T1000 (cell line): ENCODE measurements at regions not wholly inside any gene's neighbourhood (a gene's known extent, or its start where the extent isn't known, plus 50 kb on each side); places are given as distances from the start of the nearest gene placed in this dataset.
"Not testable (repeated sequence)": the region's sequence is repeated elsewhere in the genome, so short reads cannot be mapped to it uniquely, and the experiment has no call there.

Experiments
- DNase-seq: peaks from one replicate; lab custom pipeline; 2025; ENCODE audit warnings: mixed read lengths; lab: John Stamatoyannopoulos, UW

DNA sequence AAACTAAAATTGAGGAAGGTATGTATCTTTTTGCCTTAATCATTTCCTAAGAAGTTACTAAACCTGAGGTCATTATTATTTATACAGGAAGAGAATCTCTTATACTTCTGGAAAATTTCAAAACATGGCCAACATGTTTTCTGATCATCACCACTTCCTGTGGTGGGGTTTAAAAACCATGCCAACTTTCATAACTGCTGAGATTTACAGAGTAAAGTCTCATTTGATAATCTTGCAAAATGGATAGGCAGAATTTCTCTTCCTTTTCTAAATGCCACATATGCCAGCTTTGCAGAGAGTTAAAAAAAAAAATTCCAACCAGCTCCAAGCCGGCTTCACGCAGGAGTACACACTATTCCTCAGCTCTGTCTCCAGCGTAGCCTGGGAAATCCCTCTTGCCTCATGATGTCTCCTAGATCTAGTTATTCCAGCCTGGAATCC, 124.3 kb upstream of the SPRED1 start:
- DNase-seq: no peak

DNA sequence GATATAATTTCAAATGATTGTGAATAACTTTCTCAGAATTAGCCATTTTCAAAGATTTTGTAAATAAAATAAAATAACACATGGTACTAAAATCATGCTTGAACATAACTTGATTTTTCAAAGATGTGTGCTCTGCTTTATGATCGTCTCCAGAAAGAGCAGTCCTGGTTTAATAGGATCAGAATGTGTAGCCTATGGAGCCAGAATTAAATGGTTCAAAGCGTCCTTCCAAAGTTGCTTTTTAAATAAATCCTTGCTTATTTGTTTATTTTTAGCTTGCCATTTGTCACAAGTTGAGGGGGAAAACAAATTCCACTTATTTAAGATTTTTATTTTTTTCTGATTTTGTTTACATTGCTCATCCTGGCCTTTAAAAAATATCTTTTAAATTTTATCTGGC, 123.7 kb upstream of the SPRED1 start:
- no peak for DNase-seq

DNA sequence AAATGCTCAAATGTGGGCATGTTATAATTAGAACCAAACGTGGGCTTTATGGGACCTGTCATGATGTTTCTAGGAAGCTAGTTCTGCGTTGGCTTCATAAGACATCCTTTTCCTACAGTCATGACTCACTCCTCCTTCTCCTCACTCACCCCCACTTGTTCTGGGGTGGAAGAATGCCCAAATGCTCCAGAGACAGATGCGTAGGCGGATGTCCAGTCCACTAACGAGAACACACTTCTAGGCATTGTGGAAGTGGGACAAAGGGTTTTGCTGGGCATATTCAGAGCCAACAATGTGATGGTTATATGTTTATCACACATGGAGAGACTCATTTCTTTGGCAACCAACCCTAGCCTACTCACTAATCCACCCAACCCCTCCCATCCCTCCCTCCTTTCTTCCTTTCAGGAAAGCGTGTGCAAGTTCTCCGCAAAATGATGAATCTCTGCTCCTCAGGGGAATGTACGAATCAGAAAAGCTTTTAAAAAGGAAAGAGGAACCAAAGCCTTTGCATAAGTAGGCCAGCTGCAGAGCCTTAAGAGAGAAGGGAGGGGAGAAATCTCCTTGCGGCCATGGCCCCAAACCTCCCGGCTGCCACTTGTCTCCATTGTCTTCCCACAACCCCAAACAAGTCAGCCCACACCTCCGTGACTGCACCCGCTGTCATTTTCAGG, 123.0 kb upstream of the SPRED1 start:
- DNase-seq: peak; percentile 70

DNA sequence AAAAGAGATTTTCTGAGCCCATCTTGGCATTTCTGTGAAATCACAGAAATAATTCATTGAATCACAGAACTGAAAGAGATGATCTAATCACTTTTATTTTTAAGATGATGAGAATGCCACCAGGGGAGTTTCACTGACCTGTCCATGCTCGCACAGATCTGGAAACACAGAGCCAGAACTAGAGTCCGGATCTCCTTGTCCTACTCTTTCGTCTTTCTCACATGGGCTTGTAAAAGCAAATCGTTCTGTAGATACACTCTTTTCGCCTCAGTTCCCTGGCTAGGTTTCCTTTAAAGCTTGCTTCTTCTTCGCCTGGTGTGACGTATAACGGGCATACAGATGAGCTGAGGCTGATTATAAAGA, 122.5 kb upstream of the SPRED1 start:
- no peak for DNase-seq

DNA sequence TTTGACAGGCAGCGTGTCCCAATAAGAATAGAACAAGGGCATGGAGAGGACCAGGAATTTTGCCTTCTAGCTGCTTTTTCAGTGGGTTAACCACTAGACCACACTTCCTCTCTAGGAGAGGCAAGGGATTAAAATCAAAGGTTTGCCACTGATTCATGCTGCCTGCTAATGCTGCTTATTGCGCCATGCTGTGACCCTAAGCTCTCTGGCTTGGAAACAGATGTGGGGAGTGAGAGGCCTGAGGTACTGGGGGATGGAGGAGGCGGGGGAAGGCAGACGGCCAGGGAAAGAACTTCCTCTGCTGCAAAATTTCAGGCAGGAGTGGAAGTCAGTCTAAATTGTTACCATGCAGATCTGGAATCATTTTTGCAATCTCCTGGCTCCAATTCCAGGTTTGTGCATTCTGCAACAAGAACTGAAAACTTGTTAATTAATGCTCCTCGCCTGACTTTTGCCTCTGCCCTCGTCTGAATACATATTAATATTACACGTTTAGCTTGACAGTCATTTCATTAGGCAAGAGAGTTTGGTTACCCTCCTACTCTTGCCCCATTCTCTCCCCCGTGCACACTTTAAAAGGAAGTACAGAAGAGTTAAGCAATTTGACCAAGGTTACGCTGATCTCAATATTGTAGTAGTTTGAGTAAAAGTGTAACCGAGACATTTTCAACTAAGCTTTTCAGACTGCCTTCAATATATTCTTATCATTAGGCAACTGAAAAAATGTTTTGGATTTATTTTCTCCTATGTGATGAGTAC, 121.7 kb upstream of the SPRED1 start:
- peak; percentile 56 for DNase-seq

DNA sequence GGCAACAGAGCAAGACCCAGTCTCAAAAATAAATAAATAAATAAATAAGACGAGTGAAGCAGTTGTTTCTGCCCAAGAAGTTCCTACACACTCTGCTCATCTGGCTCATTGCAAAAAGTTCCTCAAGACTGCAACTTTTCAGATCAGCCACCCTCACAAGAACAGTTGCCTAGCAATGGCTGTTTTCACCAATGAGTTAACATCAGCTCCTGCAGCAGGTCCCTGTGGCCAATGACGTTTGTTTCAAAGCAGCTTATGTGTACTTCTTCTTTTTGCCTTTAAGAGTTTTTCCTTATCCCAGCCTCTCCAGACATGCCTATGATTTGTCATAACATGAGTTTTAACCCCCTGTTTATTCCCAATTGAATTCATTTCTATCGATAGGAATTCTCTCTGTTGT, 118.4 kb upstream of the SPRED1 start:
- DNase-seq: no peak

DNA sequence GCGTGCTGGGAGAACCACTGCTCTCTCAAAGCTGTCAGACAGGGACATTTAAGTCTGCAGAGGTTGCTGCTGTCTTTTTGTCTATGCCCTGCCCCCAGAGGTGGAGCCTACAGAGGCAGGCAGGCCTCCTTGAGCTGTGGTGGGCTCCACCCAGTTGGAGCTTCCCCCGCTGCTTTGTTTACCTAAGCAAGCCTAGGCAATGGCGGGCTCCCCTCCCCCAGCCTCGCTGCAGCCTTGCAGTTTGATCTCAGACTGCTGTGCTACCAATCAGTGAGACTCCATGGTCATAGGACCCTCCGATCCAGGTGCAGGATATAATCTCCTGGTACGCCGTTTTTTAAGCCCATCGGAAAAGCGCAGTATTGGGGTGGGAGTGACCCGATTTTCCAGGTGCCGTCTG, 110.4 kb upstream of the SPRED1 start:
- DNase-seq: not testable (repeated sequence)

DNA sequence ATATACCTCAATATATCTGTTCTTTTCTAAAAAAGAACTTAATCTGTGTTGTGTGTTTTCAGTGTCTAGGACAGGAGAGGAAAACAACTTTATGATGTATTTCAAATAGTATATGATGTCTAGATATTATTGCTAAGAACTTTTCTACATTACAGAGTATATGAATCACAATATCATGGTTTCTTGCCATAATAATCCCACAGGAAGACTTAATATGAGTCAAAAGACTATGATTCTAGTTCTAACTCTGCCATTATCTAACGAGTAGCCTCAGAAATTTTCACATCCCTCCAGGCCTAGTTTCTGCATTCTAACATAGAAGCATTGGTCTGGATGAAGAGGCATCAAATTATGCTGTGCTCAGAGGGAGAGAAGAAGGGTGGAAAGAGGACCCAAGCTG, 107.7 kb upstream of the SPRED1 start:
- DNase-seq: no peak

DNA sequence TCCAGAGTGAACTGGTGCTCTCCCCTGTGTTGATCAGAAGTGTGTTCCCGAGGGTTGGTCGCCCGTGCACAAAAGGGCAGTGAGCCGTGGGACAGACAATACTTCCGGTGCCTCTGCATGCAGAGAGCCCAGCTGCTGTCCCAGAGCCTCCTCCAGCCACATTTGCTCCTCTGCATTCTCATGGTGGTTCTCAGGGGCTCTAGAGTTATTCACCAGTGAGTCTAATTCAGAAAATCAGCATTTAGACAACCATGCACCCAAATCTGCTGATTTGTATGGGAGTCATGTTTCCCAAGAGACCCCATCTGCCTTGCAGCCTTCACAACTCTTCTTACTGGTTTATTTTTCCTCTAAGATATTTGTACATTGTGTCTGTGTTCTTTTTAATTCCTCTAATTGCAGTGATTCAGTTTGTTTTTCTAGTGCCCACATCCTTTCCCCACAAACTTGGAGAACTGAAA, 107.0 kb upstream of the SPRED1 start:
- no peak for DNase-seq

DNA sequence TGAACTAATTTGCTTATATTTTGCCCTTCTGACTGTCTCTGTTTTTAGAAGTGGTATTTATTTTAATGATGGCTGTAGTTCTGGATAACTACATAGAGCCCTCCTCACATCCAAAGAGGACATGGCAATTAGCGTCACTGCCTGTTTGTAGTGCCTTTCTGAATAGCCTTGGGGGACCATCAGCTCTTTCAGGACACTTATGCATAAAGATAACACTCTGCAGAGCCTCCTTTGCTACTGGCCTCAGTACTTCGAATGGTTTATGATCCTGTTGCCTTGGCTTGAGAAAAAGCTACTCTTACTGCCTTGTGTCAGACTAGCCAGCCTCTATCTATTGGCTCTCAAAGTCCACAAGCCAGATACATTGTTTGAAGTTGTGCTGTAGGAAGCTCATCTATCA, 105.4 kb upstream of the SPRED1 start:
- no peak for DNase-seq

DNA sequence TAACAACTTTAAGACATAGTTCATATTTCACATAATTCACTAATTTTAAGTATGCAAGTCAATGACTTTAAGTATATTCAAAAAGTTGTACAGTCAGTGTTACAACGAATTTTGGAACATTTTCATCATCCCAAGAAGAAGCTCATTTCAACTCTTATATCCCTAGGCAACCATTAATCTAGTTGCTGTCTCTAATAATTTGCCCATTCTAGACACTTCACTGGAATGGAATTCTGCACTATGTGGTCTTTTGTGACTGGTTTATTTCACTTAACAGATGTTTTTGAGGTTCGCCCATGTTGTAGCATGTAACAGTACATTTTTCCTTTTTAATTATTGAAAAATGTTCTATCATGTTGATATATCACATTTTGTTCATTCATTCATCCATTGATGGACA, 104.2 kb upstream of the SPRED1 start:
- no peak for DNase-seq

DNA sequence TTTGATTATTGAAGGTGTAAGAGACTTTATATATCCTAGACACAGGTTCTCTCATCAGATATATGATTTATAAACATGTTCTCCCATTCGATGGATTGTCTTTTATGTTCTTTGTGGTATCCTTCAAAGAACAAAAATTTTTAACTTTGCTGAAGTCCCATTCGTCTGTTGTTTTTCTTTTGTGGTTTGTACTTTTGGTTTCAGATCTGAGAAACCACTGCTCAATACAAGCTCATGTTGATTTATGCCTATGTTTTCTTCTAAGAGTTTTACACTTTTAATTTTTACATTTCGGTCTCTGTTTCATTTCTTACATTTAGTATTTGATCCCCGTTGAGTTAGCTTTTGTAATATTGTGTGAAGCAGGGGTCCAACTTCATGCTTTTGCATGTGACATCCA, 103.3 kb upstream of the SPRED1 start:
- DNase-seq: no peak

DNA sequence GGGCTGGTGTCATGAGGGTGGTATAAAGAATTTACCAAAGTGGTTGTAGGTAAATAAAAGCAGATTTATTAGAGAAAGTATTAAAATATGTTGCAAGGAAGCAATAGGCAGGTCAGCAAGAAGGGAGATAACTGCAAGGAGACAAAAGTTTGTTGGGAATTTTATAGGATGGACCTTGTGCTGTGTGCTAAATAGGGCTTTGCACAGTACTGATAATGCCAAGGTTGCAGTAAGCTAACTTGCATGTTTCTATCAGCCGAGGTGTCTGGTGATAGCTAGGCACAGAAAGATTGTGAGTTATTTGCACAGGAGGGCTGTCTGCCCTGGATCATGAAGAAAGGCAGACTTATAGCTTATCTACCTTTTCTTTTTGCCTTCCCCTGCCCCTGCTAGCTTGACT, 102.5 kb upstream of the SPRED1 start:
- no peak for DNase-seq

DNA sequence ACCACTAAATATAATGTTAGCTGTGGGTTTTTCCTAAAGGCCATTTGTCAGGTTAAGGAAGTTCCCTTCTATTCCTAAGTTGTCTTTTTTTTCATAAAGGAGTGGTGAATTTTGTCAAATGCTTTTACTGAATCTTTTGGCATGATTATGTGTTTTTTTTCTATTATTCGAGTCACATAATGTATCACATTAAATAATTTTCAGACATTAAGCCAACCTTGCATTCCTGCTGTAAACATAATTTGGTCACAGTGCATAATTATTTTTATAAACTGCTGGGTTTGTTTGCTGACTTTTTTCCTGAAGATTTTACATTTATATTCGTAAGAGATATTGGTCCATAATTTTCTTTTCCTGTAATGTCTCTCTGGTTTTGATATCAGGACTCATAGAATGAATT, 101.8 kb upstream of the SPRED1 start:
- DNase-seq: no peak

DNA sequence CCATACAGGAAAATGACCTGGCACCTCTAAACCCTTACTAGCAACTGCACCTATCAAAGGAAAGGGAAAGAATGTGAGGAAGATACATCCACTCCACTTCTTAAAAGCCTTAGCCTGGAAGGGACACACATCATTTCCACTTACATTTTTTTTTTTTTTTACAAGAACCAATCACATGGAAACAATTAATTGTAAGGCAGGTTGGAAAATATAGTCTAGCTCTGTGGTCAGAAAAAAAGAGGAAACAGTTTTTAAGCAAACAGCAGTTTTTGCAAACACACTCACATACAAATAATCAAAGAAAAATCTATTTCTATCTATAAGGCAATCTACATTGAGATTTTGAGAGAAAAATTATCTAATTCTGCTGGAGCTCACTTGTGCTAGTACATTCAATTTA, 98.9 kb upstream of the SPRED1 start:
- no peak for DNase-seq

DNA sequence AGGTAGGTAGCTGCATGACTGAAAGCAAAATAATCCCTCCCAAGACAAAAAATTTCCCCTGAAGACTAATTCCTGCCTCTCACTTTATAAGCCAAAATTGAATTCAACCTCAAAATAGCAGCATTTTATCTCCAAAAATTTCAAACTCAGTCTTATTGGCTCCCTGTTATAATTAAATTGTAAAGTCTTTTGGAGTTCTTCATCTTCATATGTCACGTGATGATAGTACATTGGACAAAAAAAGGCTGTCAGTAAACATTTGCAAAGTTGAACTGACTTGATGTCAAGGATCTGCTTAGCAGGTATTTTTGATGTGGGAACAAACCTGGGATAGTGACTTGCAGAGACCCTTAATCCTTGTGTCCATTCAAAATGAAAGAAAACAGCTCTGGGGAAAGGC, 98.4 kb upstream of the SPRED1 start:
- no peak for DNase-seq

DNA sequence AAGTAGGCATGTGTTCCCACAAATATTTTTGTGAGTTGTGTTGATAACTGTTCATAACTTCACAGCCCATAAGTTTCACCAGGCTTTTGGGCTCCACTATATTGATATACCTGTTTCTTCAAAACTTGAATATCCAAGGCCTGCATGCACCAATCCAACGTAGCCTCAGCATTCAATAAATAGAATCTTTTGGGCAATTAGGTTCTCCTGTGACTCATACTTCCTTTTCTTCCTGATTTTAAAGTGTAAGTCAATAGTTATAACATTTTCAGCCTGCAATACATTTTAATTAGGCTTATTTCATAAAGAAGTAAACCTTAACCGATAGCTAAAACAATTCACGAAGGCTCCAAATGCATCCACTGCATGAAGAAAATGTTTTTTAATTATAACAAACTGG, 97.8 kb upstream of the SPRED1 start:
- DNase-seq: no peak

DNA sequence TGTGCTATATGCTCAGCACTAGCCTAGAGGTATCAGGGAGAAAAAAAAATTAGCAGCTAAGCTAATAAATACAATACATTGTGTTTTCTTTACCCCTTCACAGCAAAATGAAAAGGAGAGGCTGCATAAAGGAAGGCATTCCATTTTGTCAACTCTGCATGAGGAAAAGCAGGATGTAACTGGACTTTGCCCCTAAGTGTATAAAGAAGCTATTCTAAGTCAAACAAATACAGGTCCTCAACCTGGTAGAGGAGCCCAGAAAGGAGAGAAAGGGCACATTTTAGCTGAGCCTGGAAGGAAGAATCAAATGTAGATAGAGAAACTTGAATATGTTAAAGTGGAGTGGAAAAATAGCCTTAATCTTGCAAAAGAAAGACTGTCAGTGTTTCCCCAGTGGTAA, 89.0 kb upstream of the SPRED1 start:
- DNase-seq: no peak

DNA sequence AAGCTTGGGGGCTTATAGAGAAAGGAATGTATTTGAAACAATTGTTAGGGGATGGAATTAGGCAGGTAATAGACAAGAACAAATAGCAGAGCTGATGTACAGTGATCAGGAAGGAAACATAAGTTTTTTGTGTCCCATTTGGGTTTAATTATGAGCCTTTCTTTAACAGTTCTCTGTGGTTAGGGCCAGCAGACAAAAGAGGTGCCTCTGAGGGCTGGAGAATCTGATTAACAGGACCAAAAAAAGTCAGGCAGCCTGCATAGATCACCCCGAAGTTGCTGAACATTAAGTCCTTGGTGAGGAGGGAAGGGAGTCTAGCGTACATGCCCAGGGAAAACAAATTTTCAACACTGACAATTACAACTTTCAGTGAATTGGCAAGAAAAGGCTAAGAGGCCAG, 88.6 kb upstream of the SPRED1 start:
- DNase-seq: no peak

DNA sequence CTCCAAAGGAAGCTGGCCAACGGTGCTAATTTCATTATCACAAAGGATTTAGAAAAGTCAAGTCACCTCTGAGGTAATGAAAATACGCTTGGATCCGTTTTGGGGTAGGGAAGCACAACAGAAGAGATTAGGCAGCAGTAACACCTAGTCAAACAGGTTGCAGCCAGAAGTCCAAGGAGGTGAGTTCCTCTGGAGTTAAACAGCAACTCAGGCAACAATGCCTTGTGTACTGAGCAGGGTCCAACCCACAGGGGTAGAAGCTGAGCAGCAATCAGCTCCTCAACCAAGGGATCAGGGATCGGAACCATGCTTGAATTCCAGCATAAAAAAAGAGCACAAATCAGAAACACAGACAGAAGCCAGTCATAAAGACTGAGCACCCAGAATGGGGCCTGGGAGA, 88.1 kb upstream of the SPRED1 start:
- no peak for DNase-seq

DNA sequence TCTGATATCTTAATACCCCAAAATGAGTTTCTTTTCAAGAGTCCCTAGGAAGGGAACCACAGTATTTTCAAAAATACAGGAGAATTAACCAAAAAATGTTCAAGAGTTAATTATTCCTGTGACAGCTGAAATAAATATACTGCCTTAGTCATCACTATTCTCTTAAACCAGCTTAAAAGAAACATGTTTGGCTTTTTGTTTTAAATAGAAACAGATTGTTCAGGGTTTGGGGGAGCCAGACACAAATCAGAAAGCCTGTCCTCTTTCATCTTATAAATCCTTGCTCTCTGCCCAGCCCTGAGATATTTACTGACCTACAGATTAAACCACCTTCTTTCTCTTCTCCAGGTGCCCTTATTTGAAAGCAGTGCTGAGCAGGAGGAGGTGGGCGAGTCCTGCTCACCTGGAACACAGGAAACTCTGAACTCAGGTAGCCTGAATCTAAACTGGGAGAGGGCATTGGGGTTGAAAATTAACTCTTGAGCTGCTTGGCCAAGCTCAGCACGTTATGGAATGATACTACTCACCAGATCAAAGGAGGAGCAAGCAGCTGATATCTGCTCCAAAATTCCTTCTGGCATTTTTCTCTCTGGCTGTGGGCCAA, 84.1 kb upstream of the SPRED1 start:
- no peak for DNase-seq

DNA sequence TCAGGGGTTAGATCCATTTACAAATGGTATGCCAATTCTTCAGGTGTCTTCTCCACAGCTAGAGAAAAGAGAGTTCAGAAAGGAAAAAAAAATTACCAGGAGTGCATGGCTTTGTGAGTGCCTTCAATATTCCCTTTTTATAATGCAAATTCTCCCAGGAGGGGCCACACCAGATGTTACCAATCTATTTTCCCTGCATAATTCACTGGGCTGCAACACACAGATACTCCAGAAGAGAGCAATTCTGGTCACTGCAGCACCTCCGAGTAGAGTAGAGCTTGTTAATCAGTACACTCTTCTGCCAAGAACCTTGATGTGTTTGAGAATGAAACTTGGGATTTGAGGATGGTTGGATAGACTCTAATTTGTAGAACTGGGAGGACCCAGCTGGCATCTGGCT, 80.7 kb upstream of the SPRED1 start:
- DNase-seq: no peak

DNA sequence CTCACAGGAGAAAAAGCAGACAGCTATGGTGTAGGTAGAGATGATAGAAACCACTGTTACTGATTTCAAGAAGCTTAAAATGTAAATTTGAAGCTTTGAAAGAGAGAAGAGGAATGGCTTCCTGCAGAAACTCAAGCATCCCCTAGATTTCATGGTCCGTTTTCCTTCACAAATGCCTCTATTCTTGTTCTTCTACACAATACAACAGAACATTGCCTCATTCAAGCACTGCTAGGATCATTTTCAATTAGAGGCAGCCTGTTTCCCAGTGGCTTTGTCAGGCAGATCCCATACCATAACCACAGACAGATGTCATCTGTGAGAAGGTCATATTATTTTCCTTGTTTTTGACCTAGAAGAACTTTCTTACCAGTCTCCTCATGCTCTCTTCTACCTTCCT, 77.9 kb upstream of the SPRED1 start:
- no peak for DNase-seq
